Liver (tissue), 8 donors: ENCODE measurements at regions not wholly inside any gene's neighbourhood (a gene's known extent, or its start where the extent isn't known, plus 50 kb on each side); places are given as distances from the start of the nearest gene placed in this dataset.

Experiments
- DNase-seq: peaks from one replicate; pipeline ENCODE4 v3.0.0-alpha.2; 2017; ENCODE audit warnings: low spot score
- H3K27ac ChIP-seq, 2 donors: one replicate each; pipeline ENCODE4 v1.7.0; 2013; ENCODE audit warnings: inconsistent platforms in 2 of 2, low read length in 2 of 2, control low read depth in 1 of 2, low read depth in 1 of 2, mild to moderate bottlenecking in 1 of 2
- H3K27me3 ChIP-seq, 4 donors: one replicate each; pipeline versions ENCODE4 v1.6.1 to v1.7.0; 2013; ENCODE audit warnings: low read length in 3 of 4, inconsistent platforms in 1 of 4, mild to moderate bottlenecking in 1 of 4, moderate library complexity in 1 of 4; ENCODE audit not compliant: control insufficient read depth in 4 of 4, insufficient read depth in 4 of 4
- H3K36me3 ChIP-seq, 4 donors: one replicate each; pipeline versions ENCODE4 v1.6.1 to v1.7.0; 2013; ENCODE audit warnings: low read length in 3 of 4, mild to moderate bottlenecking in 3 of 4, low read depth in 1 of 4, moderate library complexity in 1 of 4; ENCODE audit not compliant: control insufficient read depth in 4 of 4, insufficient read depth in 3 of 4
- H3K4me1 ChIP-seq, 4 donors: one replicate each; pipeline versions ENCODE4 v1.6.1 to v1.7.0; 2013; ENCODE audit warnings: low read length in 3 of 4, mild to moderate bottlenecking in 3 of 4, moderate library complexity in 1 of 4; ENCODE audit not compliant: control insufficient read depth in 4 of 4, insufficient read depth in 4 of 4
- H3K4me3 ChIP-seq, 3 donors: one replicate each; pipeline versions ENCODE4 v1.6.1 to v1.7.0; 2013; ENCODE audit warnings: low read length in 3 of 3, control low read depth in 1 of 3, low read depth in 1 of 3, mild to moderate bottlenecking in 1 of 3
- H3K9ac ChIP-seq, 2 donors: one replicate each; pipeline ENCODE4 v1.7.0; 2013; ENCODE audit warnings: low read length in 2 of 2, mild to moderate bottlenecking in 2 of 2, moderate library complexity in 2 of 2, control low read depth in 1 of 2, low read depth in 1 of 2
- H3K9me3 ChIP-seq, 4 donors: one replicate each; pipeline versions ENCODE4 v1.6.1 to v1.7.0; 2013; ENCODE audit warnings: low read length in 3 of 4; ENCODE audit not compliant: control insufficient read depth in 4 of 4
- ATF3 ChIP-seq: IDR thresholded peaks from 2 replicates; pipeline ENCODE4 v1.6.1; 2016; ENCODE audit warnings: antibody characterized with exemption
- CTCF ChIP-seq: fragments of 150-350 bp; IDR thresholded peaks from 2 replicates; pipeline ENCODE4 v1.5.1; 2017; ENCODE audit warnings: improper control_type of control experiment, low read depth, low read length; ENCODE audit not compliant: missing input control
- FOXA1 ChIP-seq: IDR thresholded peaks from 2 replicates; pipeline ENCODE4 v1.6.1; 2016; ENCODE audit warnings: antibody characterized with exemption
- FOXA2 ChIP-seq: IDR thresholded peaks from 2 replicates; pipeline ENCODE4 v1.6.1; 2016; ENCODE audit warnings: antibody characterized with exemption
- GABPA ChIP-seq, 2 donors: IDR thresholded peaks in 1 of 2; conservative IDR thresholded peaks in 1 of 2; 2 replicates each; pipeline ENCODE4 v1.6.1; 2016; ENCODE audit warnings: antibody characterized with exemption in 2 of 2, mild to moderate bottlenecking in 1 of 2, moderate library complexity in 1 of 2
- HNF4A ChIP-seq, 2 donors: conservative IDR thresholded peaks; 2 replicates each; pipeline ENCODE4 v1.6.1; 2016; ENCODE audit warnings: antibody characterized with exemption in 2 of 2, mild to moderate bottlenecking in 2 of 2
- HNF4G ChIP-seq: IDR thresholded peaks from 2 replicates; pipeline ENCODE4 v1.6.1; 2016; ENCODE audit warnings: antibody characterized with exemption
- JUND ChIP-seq, 2 donors: IDR thresholded peaks; 2 replicates each; pipeline ENCODE4 v1.6.1; 2016; ENCODE audit warnings: antibody characterized with exemption in 2 of 2
- MAX ChIP-seq: IDR thresholded peaks from 2 replicates; pipeline ENCODE4 v1.6.1; 2016; ENCODE audit warnings: antibody characterized with exemption
- NR2F2 ChIP-seq: IDR thresholded peaks from 2 replicates; pipeline ENCODE4 v1.6.1; 2016; ENCODE audit warnings: antibody characterized with exemption
- RAD21 ChIP-seq, 2 donors: IDR thresholded peaks; 2 replicates each; pipeline ENCODE4 v1.6.1; 2016; ENCODE audit warnings: antibody characterized with exemption in 2 of 2, mild to moderate bottlenecking in 2 of 2
- REST ChIP-seq: IDR thresholded peaks from 2 replicates; pipeline ENCODE4 v1.6.1; 2016; ENCODE audit warnings: antibody characterized with exemption, mild to moderate bottlenecking
- RXRA ChIP-seq, 2 donors: IDR thresholded peaks; 2 replicates each; pipeline ENCODE4 v1.6.1; 2017 to 2018; ENCODE audit warnings: antibody characterized with exemption in 2 of 2, mild to moderate bottlenecking in 1 of 2
- SP1 ChIP-seq: IDR thresholded peaks from 2 replicates; pipeline ENCODE4 v1.6.1; 2018; ENCODE audit warnings: antibody characterized with exemption, mild to moderate bottlenecking
- TAF1 ChIP-seq: conservative IDR thresholded peaks from 2 replicates; pipeline ENCODE4 v1.6.1; 2016; ENCODE audit warnings: antibody characterized with exemption, mild to moderate bottlenecking
- YY1 ChIP-seq: IDR thresholded peaks from 2 replicates; pipeline ENCODE4 v1.6.1; 2016; ENCODE audit warnings: antibody characterized with exemption, mild to moderate bottlenecking
- ZBTB33 ChIP-seq: IDR thresholded peaks from 2 replicates; pipeline ENCODE4 v1.6.1; 2016; ENCODE audit warnings: antibody characterized with exemption
- WGBS: extraction: QIAGEN DNeasy Blood & Tissue Kit; methylation state at CpG from one replicate; pipeline ENCODE4 v1.1.7; 2013; 5-methylcytosine and 5-hydroxymethylcytosine counted together
- donor health status: healthy.
- donor health status: healthy.
- donor health status: healthy.
- donor health status: healthy.
- donor health status: healthy.

- Histone ChIP-seq H3K36me3 (no peaks in the 10 kb centered on the region), H3K4me3 (no peak overlapping the region), H3K9ac (no peak overlapping the region), H3K27ac (no peak overlapping the region), H3K27me3 (no peaks in the 10 kb centered on the region), H3K9me3 (no peaks in the 10 kb centered on the region), H3K4me1 (no peaks in the 10 kb centered on the region)
- no peak for DNase-seq
- WGBS = 81% methylated on average over 3 of the region's 3 CpGs
- no peak for TF ChIP-seq RXRA (IDR thresholded peaks at IDR 0.05)
- TF ChIP-seq GABPA (IDR thresholded peaks at IDR 0.05 in 1 of 2, conservative IDR thresholded peaks at IDR 0.05 in 1 of 2) = no peak
- TF ChIP-seq TAF1 = no peak
- no peak for TF ChIP-seq CTCF
- TF ChIP-seq FOXA2 = no peak
- no peak for TF ChIP-seq MAX
- no peak for TF ChIP-seq SP1
- TF ChIP-seq NR2F2 = no peak
- TF ChIP-seq JUND (IDR thresholded peaks at IDR 0.05) = no peak
- TF ChIP-seq HNF4G = no peak
- no peak for TF ChIP-seq HNF4A (conservative IDR thresholded peaks at IDR 0.05)
- no peak for TF ChIP-seq YY1
- no peak for TF ChIP-seq FOXA1
- no peak for TF ChIP-seq ATF3
- TF ChIP-seq REST = no peak
- TF ChIP-seq RAD21 (IDR thresholded peaks at IDR 0.05) = no peak
Observed at GRCh38 chr7:38016567-38016966, 96.1 kb downstream of the EPDR1 start.

- H3K36me3 ChIP-seq = no peaks in the 10 kb centered on the region
- WGBS = 85% methylated on average over 1 of the region's 1 CpG
Observed at GRCh38 chr7:38017320-38017719, 96.9 kb downstream of the EPDR1 start.

More at GRCh38 chr7:38017320-38017719, 96.9 kb downstream of the EPDR1 start:
- Histone ChIP-seq H3K9ac (no peak overlapping the region), H3K27ac (no peak overlapping the region), H3K4me1 (no peaks in the 10 kb centered on the region), H3K9me3 (no peaks in the 10 kb centered on the region), H3K27me3 (no peaks in the 10 kb centered on the region), H3K4me3 (no peak overlapping the region)
- DNase-seq = no peak
- no peak for TF ChIP-seq FOXA2
- no peak for TF ChIP-seq ZBTB33
- TF ChIP-seq HNF4A (conservative IDR thresholded peaks at IDR 0.05) = peak; percentile 42 to 63
- no peak for TF ChIP-seq YY1
